DND-41 (cell line): ENCODE measurements at regions not wholly inside any gene's neighbourhood (a gene's known extent, or its start where the extent isn't known, plus 50 kb on each side); places are given as distances from the start of the nearest gene placed in this dataset.

Experiments
- ATAC-seq: fragments of 200-7000 bp; cut with Tn5 transposase; 3 replicates; pipeline ENCODE4 v1.9.1; 2021; ENCODE audit warnings: low read depth; ENCODE audit not compliant: insufficient read depth
- DNase-seq: peaks from one replicate; pipeline ENCODE4 v3.0.0-alpha.2; 2020
- H2AFZ ChIP-seq: 2 replicates; pipeline ENCODE4 v1.6.0; 2012; ENCODE audit warnings: low read depth, low read length
- H3K27ac ChIP-seq: 2 replicates; pipeline ENCODE4 v1.5.1; 2012; ENCODE audit warnings: low read length, inconsistent platforms
- H3K27me3 ChIP-seq: fragments of 200-600 bp; sonication (generic); 2 replicates; pipeline ENCODE4 v1.6.0; 2012; ENCODE audit warnings: low read length, mild to moderate bottlenecking, inconsistent platforms; ENCODE audit not compliant: insufficient read depth, poor library complexity
- H3K36me3 ChIP-seq: 2 replicates; pipeline ENCODE4 v1.5.1; 2012; ENCODE audit warnings: low read length, inconsistent platforms; ENCODE audit not compliant: insufficient read depth
- H3K4me1 ChIP-seq: 2 replicates; pipeline ENCODE4 v1.5.1; 2012; ENCODE audit warnings: mild to moderate bottlenecking, low read length; ENCODE audit not compliant: insufficient read depth
- H3K4me2 ChIP-seq: 2 replicates; pipeline ENCODE4 v1.6.0; 2012; ENCODE audit warnings: mild to moderate bottlenecking, moderate library complexity, low read length, inconsistent platforms; ENCODE audit not compliant: insufficient read depth
- H3K4me3 ChIP-seq, 2 experiments: fragments of 200-600 bp in 1 of 2; shearing (Covaris generic) in 1 of 2; 2 replicates each; pipeline ENCODE4 v1.5.1; 2012 to 2016; ENCODE audit warnings: inconsistent platforms in 2 of 2, low read length in 2 of 2, mild to moderate bottlenecking in 2 of 2, low read depth in 1 of 2, moderate library complexity in 1 of 2
- H3K79me2 ChIP-seq: 2 replicates; pipeline ENCODE4 v1.6.0; 2012; ENCODE audit warnings: low read length, inconsistent platforms; ENCODE audit not compliant: insufficient read depth
- H3K9ac ChIP-seq: 2 replicates; pipeline ENCODE4 v1.6.0; 2012; ENCODE audit warnings: low read depth, mild to moderate bottlenecking, inconsistent platforms, low read length, moderate library complexity
- H3K9me3 ChIP-seq: 2 replicates; pipeline ENCODE4 v1.5.1; 2012; ENCODE audit warnings: low read length, moderate library complexity, mild to moderate bottlenecking, inconsistent platforms; ENCODE audit not compliant: insufficient read depth, severe bottlenecking
- H4K20me1 ChIP-seq: 2 replicates; pipeline ENCODE4 v1.6.0; 2012; ENCODE audit warnings: low read length; ENCODE audit not compliant: insufficient read depth
- EZH2 ChIP-seq: IDR thresholded peaks from 3 replicates; pipeline ENCODE4 v1.6.1; 2012; ENCODE audit warnings: borderline replicate concordance, low read depth, mild to moderate bottlenecking, moderate library complexity, low read length, inconsistent platforms; ENCODE audit not compliant: severe bottlenecking
- TF ChIP-seq, protein P1 (sequence below): IDR thresholded peaks from 2 replicates; pipeline ENCODE4 v1.5.1; 2012; ENCODE audit warnings: borderline replicate concordance, low read length, moderate library complexity, mild to moderate bottlenecking; ENCODE audit not compliant: poor library complexity, severe bottlenecking; ENCODE audit errors: extremely low read depth

DNA sequence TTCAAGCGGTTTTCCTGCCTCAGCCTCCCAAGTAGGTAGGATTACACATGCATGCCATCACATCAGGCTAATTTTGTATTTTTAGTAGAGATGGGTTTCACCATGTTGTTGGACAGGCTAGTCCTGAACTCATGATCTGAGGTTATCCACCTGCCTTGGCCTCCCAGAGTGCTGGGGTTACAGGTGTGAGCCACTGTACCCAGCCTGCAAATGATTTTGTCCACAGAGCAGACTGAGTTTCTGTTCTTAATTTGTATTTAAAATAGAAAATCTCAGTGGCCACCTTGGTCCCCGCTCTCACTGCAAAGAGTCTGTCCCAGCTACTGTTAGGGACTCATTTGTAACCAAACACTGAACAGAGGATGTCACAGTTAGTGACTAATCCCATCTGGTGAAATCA lies 415.7 kb upstream of the RBFOX1 start:
- H3K36me3 ChIP-seq = no peaks in the 10 kb centered on the region
- H3K79me2 ChIP-seq = no peaks in the 10 kb centered on the region
- H3K4me1 ChIP-seq = no peaks in the 10 kb centered on the region
- H4K20me1 ChIP-seq = no peaks in the 10 kb centered on the region
- no peak overlapping the region for H3K27ac ChIP-seq
- H3K4me2 ChIP-seq = no peak overlapping the region
- H3K4me3 ChIP-seq = no peak overlapping the region
- no peaks in the 10 kb centered on the region for H3K27me3 ChIP-seq
- TF ChIP-seq, protein P1, sequence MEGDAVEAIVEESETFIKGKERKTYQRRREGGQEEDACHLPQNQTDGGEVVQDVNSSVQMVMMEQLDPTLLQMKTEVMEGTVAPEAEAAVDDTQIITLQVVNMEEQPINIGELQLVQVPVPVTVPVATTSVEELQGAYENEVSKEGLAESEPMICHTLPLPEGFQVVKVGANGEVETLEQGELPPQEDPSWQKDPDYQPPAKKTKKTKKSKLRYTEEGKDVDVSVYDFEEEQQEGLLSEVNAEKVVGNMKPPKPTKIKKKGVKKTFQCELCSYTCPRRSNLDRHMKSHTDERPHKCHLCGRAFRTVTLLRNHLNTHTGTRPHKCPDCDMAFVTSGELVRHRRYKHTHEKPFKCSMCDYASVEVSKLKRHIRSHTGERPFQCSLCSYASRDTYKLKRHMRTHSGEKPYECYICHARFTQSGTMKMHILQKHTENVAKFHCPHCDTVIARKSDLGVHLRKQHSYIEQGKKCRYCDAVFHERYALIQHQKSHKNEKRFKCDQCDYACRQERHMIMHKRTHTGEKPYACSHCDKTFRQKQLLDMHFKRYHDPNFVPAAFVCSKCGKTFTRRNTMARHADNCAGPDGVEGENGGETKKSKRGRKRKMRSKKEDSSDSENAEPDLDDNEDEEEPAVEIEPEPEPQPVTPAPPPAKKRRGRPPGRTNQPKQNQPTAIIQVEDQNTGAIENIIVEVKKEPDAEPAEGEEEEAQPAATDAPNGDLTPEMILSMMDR = no peak
- TF ChIP-seq EZH2 = no peak
- no peak overlapping the region for H3K9ac ChIP-seq
- DNase-seq (no peak), ATAC-seq (no peak)
- no peak overlapping the region for H2AFZ ChIP-seq
- H3K9me3 ChIP-seq = no peaks in the 10 kb centered on the region

DNA sequence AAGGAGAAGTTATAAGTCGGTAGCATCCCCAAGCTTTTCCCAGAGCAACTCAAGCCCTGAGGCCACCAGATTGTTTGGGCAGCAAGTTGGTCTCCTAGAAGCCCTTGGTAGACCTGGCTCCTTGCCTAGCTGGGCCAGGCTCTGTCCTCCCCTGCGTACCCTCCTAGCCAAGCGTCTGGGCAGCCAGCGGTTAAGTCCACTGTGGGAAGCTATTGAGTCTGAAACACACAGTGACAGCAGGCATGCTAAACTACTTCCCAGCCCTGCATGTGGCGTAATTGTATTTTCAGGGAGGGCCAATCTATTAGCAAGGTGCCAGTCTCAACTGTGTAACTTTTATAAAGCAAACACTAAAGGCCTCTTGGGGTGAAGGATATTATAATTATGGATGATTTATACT lies 419.1 kb upstream of the RBFOX1 start:
- H3K36me3 ChIP-seq = no peaks in the 10 kb centered on the region
- no peak overlapping the region for H3K4me2 ChIP-seq
- DNase-seq (no peak), ATAC-seq (no peak)
- no peak overlapping the region for H2AFZ ChIP-seq
- no peaks in the 10 kb centered on the region for H4K20me1 ChIP-seq
- H3K9me3 ChIP-seq = no peaks in the 10 kb centered on the region
- TF ChIP-seq EZH2 = no peak
- TF ChIP-seq, protein P1 = no peak
- no peaks in the 10 kb centered on the region for H3K4me1 ChIP-seq
- H3K27me3 ChIP-seq = no peaks in the 10 kb centered on the region
- no peak overlapping the region for H3K9ac ChIP-seq
- no peaks in the 10 kb centered on the region for H3K79me2 ChIP-seq
- no peak overlapping the region for H3K4me3 ChIP-seq
- no peak overlapping the region for H3K27ac ChIP-seq

DNA sequence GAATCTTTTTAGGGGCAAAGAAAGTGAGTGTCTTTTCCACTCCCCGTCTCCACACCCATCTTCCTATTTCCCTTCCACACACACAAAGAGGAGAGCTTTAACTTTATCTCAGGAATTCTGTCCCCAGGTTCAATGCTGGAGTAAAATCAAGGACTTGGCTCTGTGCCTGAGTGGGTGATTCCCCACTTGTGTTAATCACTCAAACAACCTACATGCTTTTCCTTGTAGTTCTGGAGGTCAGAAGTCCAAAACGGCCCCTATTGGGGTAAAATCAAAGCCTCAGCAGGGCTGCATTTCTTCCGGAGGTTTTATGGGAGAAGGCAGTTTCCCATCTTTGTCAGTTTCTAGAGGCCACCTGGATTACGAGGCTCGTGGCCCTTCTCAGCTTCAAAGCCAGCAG lies 422.3 kb upstream of the RBFOX1 start:
- Histone ChIP-seq H3K27ac (no peak overlapping the region), H3K4me1 (no peaks in the 10 kb centered on the region), H4K20me1 (no peaks in the 10 kb centered on the region), H3K27me3 (no peaks in the 10 kb centered on the region), H3K4me3 (no peak overlapping the region), H3K79me2 (no peaks in the 10 kb centered on the region), H3K9me3 (no peaks in the 10 kb centered on the region), H3K4me2 (no peak overlapping the region), H3K9ac (no peak overlapping the region), H2AFZ (no peak overlapping the region), H3K36me3 (no peaks in the 10 kb centered on the region)
- DNase-seq (no peak), ATAC-seq (no peak)
- no peak for TF ChIP-seq EZH2
- TF ChIP-seq, protein P1 = no peak

DNA sequence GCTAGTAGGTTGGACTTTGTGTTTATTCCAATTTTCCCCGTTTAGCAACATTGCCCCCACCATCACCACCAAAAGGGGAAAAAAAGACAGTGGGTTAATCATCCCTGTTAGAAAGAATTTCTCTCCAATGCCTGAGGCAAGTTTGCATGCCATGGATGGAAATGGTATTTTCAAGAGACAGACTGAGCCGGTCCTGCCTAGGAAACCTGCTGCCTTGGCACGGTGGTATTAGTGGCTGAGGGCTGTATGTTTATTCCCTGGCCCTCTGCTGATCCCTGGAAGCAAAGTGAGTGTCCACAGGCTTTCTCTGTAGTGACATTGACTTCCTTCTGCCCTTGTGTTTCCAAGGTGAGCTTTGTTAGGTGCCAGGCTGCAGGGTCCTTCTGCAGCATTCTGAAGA lies 427.0 kb upstream of the RBFOX1 start:
- no peak for ATAC-seq
- H3K4me1 ChIP-seq = no peaks in the 10 kb centered on the region
- no peak overlapping the region for H3K4me2 ChIP-seq
- no peak overlapping the region for H3K4me3 ChIP-seq
- no peak overlapping the region for H3K9ac ChIP-seq
- no peak for TF ChIP-seq EZH2
- TF ChIP-seq, protein P1 = no peak
- no peak for DNase-seq
- no peak overlapping the region for H2AFZ ChIP-seq
- H3K27me3 ChIP-seq = no peaks in the 10 kb centered on the region
- H3K9me3 ChIP-seq = no peaks in the 10 kb centered on the region
- H4K20me1 ChIP-seq = no peaks in the 10 kb centered on the region
- H3K79me2 ChIP-seq = no peaks in the 10 kb centered on the region
- no peaks in the 10 kb centered on the region for H3K36me3 ChIP-seq
- no peak overlapping the region for H3K27ac ChIP-seq
